SK-N-SH (cell line): ENCODE measurements at regions not wholly inside any gene's neighbourhood (a gene's known extent, or its start where the extent isn't known, plus 50 kb on each side); places are given as distances from the start of the nearest gene placed in this dataset.

ENCODE experiments used
- ELF1 ChIP-seq: IDR thresholded peaks from 2 replicates; pipeline ENCODE4 v1.4.0; 2012
- FOXM1 ChIP-seq: IDR thresholded peaks from 2 replicates; pipeline ENCODE4 v1.4.0; 2012; ENCODE audit warnings: low read depth, mild to moderate bottlenecking
- NFIC ChIP-seq: IDR thresholded peaks from 2 replicates; pipeline ENCODE4 v1.4.0; 2012; ENCODE audit warnings: borderline replicate concordance
- POLR2AphosphoS5 ChIP-seq: IDR thresholded peaks from 2 replicates; pipeline ENCODE4 v1.6.1; 2012; ENCODE audit warnings: low read depth, low read length
- RCOR1 ChIP-seq: fragments of 150-350 bp; IDR thresholded peaks from 2 replicates; pipeline ENCODE4 v1.6.1; 2017; ENCODE audit warnings: antibody characterized with exemption, low read length
- TAF1 ChIP-seq: IDR thresholded peaks from 2 replicates; pipeline ENCODE4 v1.6.1; 2012; ENCODE audit warnings: low read depth, mild to moderate bottlenecking, low read length, moderate library complexity, borderline replicate concordance
- TEAD4 ChIP-seq: IDR thresholded peaks from 2 replicates; pipeline ENCODE4 v1.4.0; 2012; ENCODE audit warnings: mild to moderate bottlenecking, borderline replicate concordance; ENCODE audit not compliant: insufficient read depth
- YY1 ChIP-seq: IDR thresholded peaks from 2 replicates; pipeline ENCODE4 v1.4.0; 2012; ENCODE audit warnings: low read depth, mild to moderate bottlenecking

DNA sequence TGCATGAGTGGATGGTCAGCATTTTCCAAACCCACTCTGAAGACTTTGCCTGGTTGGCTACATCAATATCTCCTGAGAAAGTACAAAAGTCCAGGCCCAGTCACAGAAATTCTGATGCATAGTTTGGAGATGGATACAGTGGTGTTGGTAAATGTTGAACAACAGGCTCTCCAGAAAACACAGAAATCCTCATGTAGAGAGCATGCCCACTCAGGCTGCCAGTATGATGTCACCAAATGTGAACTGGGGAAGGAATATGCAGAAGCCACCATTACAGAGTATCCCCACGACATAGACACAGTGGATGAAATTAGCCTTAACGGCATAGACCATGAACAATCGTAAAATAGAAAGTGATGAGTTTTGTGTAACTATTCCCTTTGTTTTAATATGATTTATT is 97.1 kb upstream of the NXT1 start:
- TF ChIP-seq POLR2AphosphoS5 (no peak), FOXM1 (no peak), TAF1 (no peak), YY1 (no peak), NFIC (no peak), RCOR1 (no peak), ELF1 (no peak), TEAD4 (no peak)
